ENCODE measurements at regions not wholly inside any gene's neighbourhood (a gene's known extent, or its start where the extent isn't known, plus 50 kb on each side); places are given as distances from the start of the nearest gene placed in this dataset.
A peak's percentile ranks its signal among the peaks of the same experiment; 100 is the strongest.

DNA sequence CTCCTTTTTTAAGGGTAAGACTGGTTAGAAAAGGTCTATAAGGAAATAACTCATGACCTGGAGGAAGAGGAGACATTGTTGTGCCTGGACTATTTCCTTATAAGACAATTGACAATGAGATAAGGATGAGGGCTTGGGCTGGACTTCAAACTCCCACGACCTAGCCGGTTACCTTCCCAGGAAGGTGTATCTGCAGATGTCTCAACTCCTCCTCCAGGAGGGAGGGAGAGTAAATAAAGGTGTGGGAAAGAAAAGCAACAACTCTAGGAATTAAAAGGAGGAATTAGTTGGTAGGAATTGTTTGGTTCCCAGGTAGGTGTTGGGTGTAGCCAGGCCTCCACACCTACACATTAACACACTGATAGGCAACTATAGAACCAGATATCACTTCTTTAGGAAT, 97.8 kb upstream of the TBL1XR1 start:
- DNase-seq (ENCODE audit: low read depth): peak; percentile 29
- in situ Hi-C loops (cut with HindIII; ENCODE audit: low pct_unique_long_range_greater_than_20kb, low sequenced_read_pairs): no loop called here

DNA sequence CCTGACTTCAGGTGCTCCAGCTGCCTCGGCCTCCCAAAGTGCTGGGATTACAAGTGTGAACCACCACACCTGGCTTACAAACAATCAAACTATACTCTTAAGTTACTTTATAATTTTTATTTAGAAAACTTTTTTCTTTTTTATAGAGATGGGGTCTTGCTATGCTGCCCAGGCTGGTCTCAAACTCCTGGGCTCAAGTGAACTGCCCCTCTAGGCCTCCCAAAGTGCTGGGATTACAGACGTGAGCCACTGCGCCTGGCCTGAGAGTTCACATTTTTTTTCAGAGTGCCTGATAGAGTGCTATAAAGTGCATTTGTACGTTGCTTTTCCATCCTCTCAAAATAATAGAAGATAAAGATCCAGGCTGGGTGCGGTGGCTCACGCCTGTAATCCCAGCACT, 102.0 kb upstream of the TBL1XR1 start:
- no peak for DNase-seq (ENCODE audit: low read depth)
- in situ Hi-C loops (cut with HindIII; ENCODE audit: low pct_unique_long_range_greater_than_20kb, low sequenced_read_pairs): no loop called here

- peak; percentile 100 for DNase-seq (ENCODE audit: low read depth)
- in situ Hi-C loops (cut with HindIII; ENCODE audit: low pct_unique_long_range_greater_than_20kb, low sequenced_read_pairs): no loop called here
These were observed 103.0 kb upstream of the TBL1XR1 start for GRCh38 chr3:177300039-177300833.

DNA sequence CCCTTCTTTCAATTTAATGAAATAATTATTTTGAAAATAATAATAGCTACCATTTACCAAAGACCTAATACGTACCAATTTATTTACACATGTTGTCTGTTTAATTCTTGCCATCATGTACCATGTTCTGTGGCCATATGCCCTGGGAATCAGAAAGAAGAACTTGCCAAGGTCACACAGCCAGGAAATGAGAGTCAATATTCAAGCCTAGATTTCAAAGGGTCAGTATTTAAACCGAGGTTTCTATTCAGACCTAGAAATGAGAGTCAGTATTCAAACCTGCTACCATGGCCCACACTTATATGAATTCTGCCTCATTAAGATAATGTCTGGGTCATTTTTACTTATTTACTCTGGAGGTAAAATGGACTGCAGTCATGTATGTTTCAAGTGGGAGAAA, 103.6 kb upstream of the TBL1XR1 start:
- in situ Hi-C loops (cut with HindIII; ENCODE audit: low pct_unique_long_range_greater_than_20kb, low sequenced_read_pairs): no loop called here
- DNase-seq (ENCODE audit: low read depth): no peak

GRCh38 chr3:177306252-177306651, 109.0 kb upstream of the TBL1XR1 start:
- in situ Hi-C loops (cut with HindIII; ENCODE audit: low pct_unique_long_range_greater_than_20kb, low sequenced_read_pairs): no loop called here
- DNase-seq (ENCODE audit: low read depth): no peak

DNA sequence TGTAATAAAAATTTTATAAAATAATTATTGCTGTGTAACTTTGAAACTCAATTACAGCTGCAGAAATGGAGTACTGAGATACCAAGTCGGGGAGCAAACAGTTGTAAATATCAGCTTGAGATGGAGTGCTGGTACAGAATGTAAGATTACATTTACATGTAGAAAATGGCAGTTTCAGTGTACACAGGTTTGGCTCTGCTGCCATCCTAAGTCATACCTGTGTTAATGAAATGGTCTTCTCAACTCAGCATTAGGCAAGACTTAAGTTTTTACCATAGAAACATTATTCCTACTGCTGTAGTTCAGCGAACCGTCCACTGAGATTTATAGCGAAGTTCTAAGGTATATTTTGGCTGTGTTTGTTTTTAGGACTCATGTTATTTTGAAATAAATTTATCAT, 110.1 kb upstream of the TBL1XR1 start:
- DNase-seq (ENCODE audit: low read depth): no peak
- in situ Hi-C loops (cut with HindIII; ENCODE audit: low pct_unique_long_range_greater_than_20kb, low sequenced_read_pairs): no loop called here

- DNase-seq (ENCODE audit: low read depth): no peak
- in situ Hi-C loops (cut with HindIII; ENCODE audit: low pct_unique_long_range_greater_than_20kb, low sequenced_read_pairs): no loop called here
These were observed 110.5 kb upstream of the TBL1XR1 start for GRCh38 chr3:177307826-177308225.

DNA sequence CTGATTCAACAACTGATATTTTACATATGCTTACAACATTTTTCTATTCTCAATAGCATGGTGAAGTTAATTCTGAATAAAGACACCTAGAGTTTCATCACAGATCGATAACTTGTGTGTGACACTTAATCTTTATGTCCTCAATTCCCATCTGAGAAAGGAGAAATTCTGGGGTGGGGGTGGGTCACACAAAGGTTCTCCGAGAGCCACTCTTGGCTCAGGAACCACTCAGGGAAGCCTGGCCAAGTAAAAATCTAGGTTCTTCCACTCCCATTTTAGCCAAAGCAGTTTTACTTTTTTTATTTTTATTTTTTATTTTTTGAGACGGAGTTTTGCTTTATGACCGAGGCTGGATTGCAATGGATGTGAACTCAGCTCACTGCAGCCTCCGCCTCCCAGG, 111.0 kb upstream of the TBL1XR1 start:
- no peak for DNase-seq (ENCODE audit: low read depth)
- in situ Hi-C loops (cut with HindIII; ENCODE audit: low pct_unique_long_range_greater_than_20kb, low sequenced_read_pairs): no loop called here

DNA sequence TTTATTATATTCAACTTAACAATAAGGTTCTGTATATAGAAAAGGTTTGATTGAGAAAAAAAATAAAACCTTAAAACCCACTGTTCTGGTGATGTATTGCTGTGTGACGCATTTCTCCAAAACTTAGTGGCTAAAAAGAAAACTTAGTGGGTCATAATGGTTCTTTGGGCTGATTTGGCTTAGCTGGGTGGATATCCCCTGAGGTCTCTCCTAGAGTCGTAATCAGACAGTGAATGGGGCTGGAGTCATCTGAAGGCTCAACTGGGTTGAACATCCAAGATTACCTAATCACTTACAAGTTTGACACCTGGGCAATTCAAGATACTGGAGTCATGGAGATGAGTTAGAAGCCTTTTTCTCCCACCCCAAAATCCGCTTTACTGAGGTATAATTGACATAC, 111.6 kb upstream of the TBL1XR1 start:
- in situ Hi-C loops (cut with HindIII; ENCODE audit: low pct_unique_long_range_greater_than_20kb, low sequenced_read_pairs): no loop called here
- no peak for DNase-seq (ENCODE audit: low read depth)

DNA sequence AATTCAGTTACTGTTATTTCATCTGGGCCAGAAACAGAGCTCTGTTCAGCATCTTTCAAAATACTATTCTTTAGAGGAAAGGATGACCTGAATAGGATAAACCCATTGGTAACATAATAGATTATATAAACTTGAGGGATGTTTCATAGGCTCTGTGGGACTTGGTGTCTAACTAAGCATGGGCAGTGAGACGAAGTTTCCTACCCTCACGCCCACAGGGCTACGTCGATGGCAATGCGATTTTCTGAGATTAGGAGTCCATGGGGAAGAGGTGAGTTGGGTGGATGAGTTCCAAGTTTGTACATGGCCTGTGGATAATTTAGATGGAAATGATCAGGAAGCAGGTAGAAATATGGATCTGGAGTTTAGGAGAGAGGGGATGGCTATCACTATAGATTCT, 115.2 kb upstream of the TBL1XR1 start:
- in situ Hi-C loops (cut with HindIII; ENCODE audit: low pct_unique_long_range_greater_than_20kb, low sequenced_read_pairs): no loop called here
- DNase-seq (ENCODE audit: low read depth): no peak

- in situ Hi-C loops (cut with HindIII; ENCODE audit: low pct_unique_long_range_greater_than_20kb, low sequenced_read_pairs): no loop called here
- DNase-seq (ENCODE audit: low read depth): no peak
These were observed 117.6 kb upstream of the TBL1XR1 start for GRCh38 chr3:177314897-177315296.

GRCh38 chr3:177317247-177317646, 120.0 kb upstream of the TBL1XR1 start:
- in situ Hi-C loops (cut with HindIII; ENCODE audit: low pct_unique_long_range_greater_than_20kb, low sequenced_read_pairs): no loop called here
- DNase-seq (ENCODE audit: low read depth): no peak

- in situ Hi-C loops (cut with HindIII; ENCODE audit: low pct_unique_long_range_greater_than_20kb, low sequenced_read_pairs): no loop called here
- no peak for DNase-seq (ENCODE audit: low read depth)
These were observed 121.3 kb upstream of the TBL1XR1 start for GRCh38 chr3:177318559-177318958.

GRCh38 chr3:177320765-177321247, 123.5 kb upstream of the TBL1XR1 start:
- peak; percentile 56 for DNase-seq (ENCODE audit: low read depth)
- in situ Hi-C loops (cut with HindIII; ENCODE audit: low pct_unique_long_range_greater_than_20kb, low sequenced_read_pairs): no loop called here

- in situ Hi-C loops (cut with HindIII; ENCODE audit: low pct_unique_long_range_greater_than_20kb, low sequenced_read_pairs): no loop called here
- no peak for DNase-seq (ENCODE audit: low read depth)
These were observed 124.5 kb upstream of the TBL1XR1 start for GRCh38 chr3:177321819-177322218.

- in situ Hi-C loops (cut with HindIII; ENCODE audit: low pct_unique_long_range_greater_than_20kb, low sequenced_read_pairs): no loop called here
These were observed 125.6 kb upstream of the TBL1XR1 start for GRCh38 chr3:177322881-177323280.

GRCh38 chr3:177329854-177330253, 132.6 kb upstream of the TBL1XR1 start:
- DNase-seq (ENCODE audit: low read depth): no peak
- in situ Hi-C loops (cut with HindIII; ENCODE audit: low pct_unique_long_range_greater_than_20kb, low sequenced_read_pairs): no loop called here

More at GRCh38 chr3:177322881-177323280, 125.6 kb upstream of the TBL1XR1 start:
- no peak for DNase-seq (ENCODE audit: low read depth)

- no peak for DNase-seq (ENCODE audit: low read depth)
- in situ Hi-C loops (cut with HindIII; ENCODE audit: low pct_unique_long_range_greater_than_20kb, low sequenced_read_pairs): no loop called here
These were observed 133.5 kb upstream of the TBL1XR1 start for GRCh38 chr3:177330779-177331178.

GRCh38 chr3:177331203-177331835, 134.0 kb upstream of the TBL1XR1 start:
- DNase-seq (ENCODE audit: low read depth): no peak
- in situ Hi-C loops (cut with HindIII; ENCODE audit: low pct_unique_long_range_greater_than_20kb, low sequenced_read_pairs): no loop called here

- no peak for DNase-seq (ENCODE audit: low read depth)
- in situ Hi-C loops (cut with HindIII; ENCODE audit: low pct_unique_long_range_greater_than_20kb, low sequenced_read_pairs): no loop called here
These were observed 135.7 kb upstream of the TBL1XR1 start for GRCh38 chr3:177332955-177333354.

All from Caki2 (cell line).